Liver (tissue), 8 donors: ENCODE measurements at regions not wholly inside any gene's neighbourhood (a gene's known extent, or its start where the extent isn't known, plus 50 kb on each side); places are given as distances from the start of the nearest gene placed in this dataset.
"Not testable (repeated sequence)": the region's sequence is repeated elsewhere in the genome, so short reads cannot be mapped to it uniquely, and the experiment has no call there.

Experiments used
- DNase-seq: peaks from one replicate; pipeline ENCODE4 v3.0.0-alpha.2; 2017; ENCODE audit warnings: low spot score
- H3K27ac ChIP-seq, 2 donors: one replicate each; pipeline ENCODE4 v1.7.0; 2013; ENCODE audit warnings: inconsistent platforms in 2 of 2, low read length in 2 of 2, control low read depth in 1 of 2, low read depth in 1 of 2, mild to moderate bottlenecking in 1 of 2
- H3K27me3 ChIP-seq, 4 donors: one replicate each; pipeline versions ENCODE4 v1.6.1 to v1.7.0; 2013; ENCODE audit warnings: low read length in 3 of 4, inconsistent platforms in 1 of 4, mild to moderate bottlenecking in 1 of 4, moderate library complexity in 1 of 4; ENCODE audit not compliant: control insufficient read depth in 4 of 4, insufficient read depth in 4 of 4
- H3K36me3 ChIP-seq, 4 donors: one replicate each; pipeline versions ENCODE4 v1.6.1 to v1.7.0; 2013; ENCODE audit warnings: low read length in 3 of 4, mild to moderate bottlenecking in 3 of 4, low read depth in 1 of 4, moderate library complexity in 1 of 4; ENCODE audit not compliant: control insufficient read depth in 4 of 4, insufficient read depth in 3 of 4
- H3K4me1 ChIP-seq, 4 donors: one replicate each; pipeline versions ENCODE4 v1.6.1 to v1.7.0; 2013; ENCODE audit warnings: low read length in 3 of 4, mild to moderate bottlenecking in 3 of 4, moderate library complexity in 1 of 4; ENCODE audit not compliant: control insufficient read depth in 4 of 4, insufficient read depth in 4 of 4
- H3K4me3 ChIP-seq, 3 donors: one replicate each; pipeline versions ENCODE4 v1.6.1 to v1.7.0; 2013; ENCODE audit warnings: low read length in 3 of 3, control low read depth in 1 of 3, low read depth in 1 of 3, mild to moderate bottlenecking in 1 of 3
- H3K9ac ChIP-seq, 2 donors: one replicate each; pipeline ENCODE4 v1.7.0; 2013; ENCODE audit warnings: low read length in 2 of 2, mild to moderate bottlenecking in 2 of 2, moderate library complexity in 2 of 2, control low read depth in 1 of 2, low read depth in 1 of 2
- H3K9me3 ChIP-seq, 4 donors: one replicate each; pipeline versions ENCODE4 v1.6.1 to v1.7.0; 2013; ENCODE audit warnings: low read length in 3 of 4; ENCODE audit not compliant: control insufficient read depth in 4 of 4
- EGR1 ChIP-seq, 2 donors: IDR thresholded peaks; 2 replicates each; pipeline ENCODE4 v1.6.1; 2016 to 2018; ENCODE audit warnings: antibody characterized with exemption in 2 of 2, low read depth in 2 of 2
- FOXA1 ChIP-seq: IDR thresholded peaks from 2 replicates; pipeline ENCODE4 v1.6.1; 2016; ENCODE audit warnings: antibody characterized with exemption
- FOXA2 ChIP-seq: IDR thresholded peaks from 2 replicates; pipeline ENCODE4 v1.6.1; 2016; ENCODE audit warnings: antibody characterized with exemption
- GABPA ChIP-seq, 2 donors: IDR thresholded peaks in 1 of 2; conservative IDR thresholded peaks in 1 of 2; 2 replicates each; pipeline ENCODE4 v1.6.1; 2016; ENCODE audit warnings: antibody characterized with exemption in 2 of 2, mild to moderate bottlenecking in 1 of 2, moderate library complexity in 1 of 2
- HNF4A ChIP-seq, 2 donors: conservative IDR thresholded peaks; 2 replicates each; pipeline ENCODE4 v1.6.1; 2016; ENCODE audit warnings: antibody characterized with exemption in 2 of 2, mild to moderate bottlenecking in 2 of 2
- HNF4G ChIP-seq: IDR thresholded peaks from 2 replicates; pipeline ENCODE4 v1.6.1; 2016; ENCODE audit warnings: antibody characterized with exemption
- JUND ChIP-seq, 2 donors: IDR thresholded peaks; 2 replicates each; pipeline ENCODE4 v1.6.1; 2016; ENCODE audit warnings: antibody characterized with exemption in 2 of 2
- NR2F2 ChIP-seq: IDR thresholded peaks from 2 replicates; pipeline ENCODE4 v1.6.1; 2016; ENCODE audit warnings: antibody characterized with exemption
- RAD21 ChIP-seq, 2 donors: IDR thresholded peaks; 2 replicates each; pipeline ENCODE4 v1.6.1; 2016; ENCODE audit warnings: antibody characterized with exemption in 2 of 2, mild to moderate bottlenecking in 2 of 2
- RXRA ChIP-seq, 2 donors: IDR thresholded peaks; 2 replicates each; pipeline ENCODE4 v1.6.1; 2017 to 2018; ENCODE audit warnings: antibody characterized with exemption in 2 of 2, mild to moderate bottlenecking in 1 of 2
- SP1 ChIP-seq: IDR thresholded peaks from 2 replicates; pipeline ENCODE4 v1.6.1; 2018; ENCODE audit warnings: antibody characterized with exemption, mild to moderate bottlenecking
- TAF1 ChIP-seq: conservative IDR thresholded peaks from 2 replicates; pipeline ENCODE4 v1.6.1; 2016; ENCODE audit warnings: antibody characterized with exemption, mild to moderate bottlenecking
- YY1 ChIP-seq: IDR thresholded peaks from 2 replicates; pipeline ENCODE4 v1.6.1; 2016; ENCODE audit warnings: antibody characterized with exemption, mild to moderate bottlenecking
- WGBS: extraction: QIAGEN DNeasy Blood & Tissue Kit; methylation state at CpG from one replicate; pipeline ENCODE4 v1.1.7; 2013; 5-methylcytosine and 5-hydroxymethylcytosine counted together
- TF ChIP-seq, protein P1 (sequence below): IDR thresholded peaks from 2 replicates; pipeline ENCODE4 v1.6.1; 2016; ENCODE audit warnings: antibody characterized with exemption
- TF ChIP-seq, protein P2 (sequence below): IDR thresholded peaks from 2 replicates; pipeline ENCODE4 v1.6.1; 2016; ENCODE audit warnings: antibody characterized with exemption
- TF ChIP-seq, protein P3 (sequence below): IDR thresholded peaks from 2 replicates; pipeline ENCODE4 v1.6.1; 2016; ENCODE audit warnings: antibody characterized with exemption
- TF ChIP-seq, protein P4 (sequence below): fragments of 150-350 bp; IDR thresholded peaks from 2 replicates; pipeline ENCODE4 v1.5.1; 2017; ENCODE audit warnings: improper control_type of control experiment, low read depth, low read length; ENCODE audit not compliant: missing input control
- TF ChIP-seq, protein P5 (sequence below): IDR thresholded peaks from 2 replicates; pipeline ENCODE4 v1.6.1; 2016; ENCODE audit warnings: antibody characterized with exemption, mild to moderate bottlenecking
- donor health status: healthy.
- donor health status: healthy.
- donor health status: healthy.
- donor health status: healthy.
- donor health status: healthy.

DNA sequence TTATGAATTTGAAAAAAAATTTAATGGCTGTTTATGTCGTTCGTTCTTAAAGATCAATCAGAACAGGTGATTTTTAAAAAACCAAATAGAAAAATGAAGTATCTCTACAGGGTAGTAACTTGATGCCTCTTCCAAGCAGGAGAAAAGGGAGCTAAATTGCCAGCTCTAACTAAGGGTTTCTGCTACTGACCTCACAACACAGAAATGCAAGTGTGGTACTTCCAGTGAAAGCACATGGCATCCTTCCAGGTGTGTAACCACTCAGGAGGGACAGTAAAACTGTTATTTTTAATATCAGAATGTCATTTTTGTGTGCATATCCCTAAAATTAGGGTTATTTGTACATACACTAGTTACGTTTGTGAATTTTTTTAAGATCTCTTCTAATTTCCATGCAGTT lies 116.8 kb upstream of the ZCCHC13 start:
- Histone ChIP-seq H3K9ac (no peak overlapping the region), H3K27ac (no peak overlapping the region), H3K4me3 (no peak overlapping the region), H3K27me3 (no peaks in the 10 kb centered on the region), H3K9me3 (no peaks in the 10 kb centered on the region), H3K36me3 (no peaks in the 10 kb centered on the region), H3K4me1 (no peaks in the 10 kb centered on the region)
- WGBS = over 99% methylated on average over 3 of the region's 3 CpGs
- TF ChIP-seq GABPA (IDR thresholded peaks at IDR 0.05 in 1 of 2, conservative IDR thresholded peaks at IDR 0.05 in 1 of 2) (no peak), HNF4A (conservative IDR thresholded peaks at IDR 0.05) (no peak), YY1 (no peak), HNF4G (no peak), TAF1 (no peak), FOXA1 (no peak), NR2F2 (no peak), SP1 (no peak), FOXA2 (no peak), JUND (IDR thresholded peaks at IDR 0.05) (no peak), EGR1 (IDR thresholded peaks at IDR 0.05; ENCODE audit: low read depth in 2 of 2) (no peak), RXRA (IDR thresholded peaks at IDR 0.05) (no peak), RAD21 (IDR thresholded peaks at IDR 0.05) (no peak)
- TF ChIP-seq, protein P1, sequence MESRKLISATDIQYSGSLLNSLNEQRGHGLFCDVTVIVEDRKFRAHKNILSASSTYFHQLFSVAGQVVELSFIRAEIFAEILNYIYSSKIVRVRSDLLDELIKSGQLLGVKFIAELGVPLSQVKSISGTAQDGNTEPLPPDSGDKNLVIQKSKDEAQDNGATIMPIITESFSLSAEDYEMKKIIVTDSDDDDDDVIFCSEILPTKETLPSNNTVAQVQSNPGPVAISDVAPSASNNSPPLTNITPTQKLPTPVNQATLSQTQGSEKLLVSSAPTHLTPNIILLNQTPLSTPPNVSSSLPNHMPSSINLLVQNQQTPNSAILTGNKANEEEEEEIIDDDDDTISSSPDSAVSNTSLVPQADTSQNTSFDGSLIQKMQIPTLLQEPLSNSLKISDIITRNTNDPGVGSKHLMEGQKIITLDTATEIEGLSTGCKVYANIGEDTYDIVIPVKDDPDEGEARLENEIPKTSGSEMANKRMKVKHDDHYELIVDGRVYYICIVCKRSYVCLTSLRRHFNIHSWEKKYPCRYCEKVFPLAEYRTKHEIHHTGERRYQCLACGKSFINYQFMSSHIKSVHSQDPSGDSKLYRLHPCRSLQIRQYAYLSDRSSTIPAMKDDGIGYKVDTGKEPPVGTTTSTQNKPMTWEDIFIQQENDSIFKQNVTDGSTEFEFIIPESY = no peak
- TF ChIP-seq, protein P2, sequence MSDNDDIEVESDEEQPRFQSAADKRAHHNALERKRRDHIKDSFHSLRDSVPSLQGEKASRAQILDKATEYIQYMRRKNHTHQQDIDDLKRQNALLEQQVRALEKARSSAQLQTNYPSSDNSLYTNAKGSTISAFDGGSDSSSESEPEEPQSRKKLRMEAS = no peak
- TF ChIP-seq, protein P3, sequence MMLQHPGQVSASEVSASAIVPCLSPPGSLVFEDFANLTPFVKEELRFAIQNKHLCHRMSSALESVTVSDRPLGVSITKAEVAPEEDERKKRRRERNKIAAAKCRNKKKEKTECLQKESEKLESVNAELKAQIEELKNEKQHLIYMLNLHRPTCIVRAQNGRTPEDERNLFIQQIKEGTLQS = no peak
- TF ChIP-seq, protein P4, sequence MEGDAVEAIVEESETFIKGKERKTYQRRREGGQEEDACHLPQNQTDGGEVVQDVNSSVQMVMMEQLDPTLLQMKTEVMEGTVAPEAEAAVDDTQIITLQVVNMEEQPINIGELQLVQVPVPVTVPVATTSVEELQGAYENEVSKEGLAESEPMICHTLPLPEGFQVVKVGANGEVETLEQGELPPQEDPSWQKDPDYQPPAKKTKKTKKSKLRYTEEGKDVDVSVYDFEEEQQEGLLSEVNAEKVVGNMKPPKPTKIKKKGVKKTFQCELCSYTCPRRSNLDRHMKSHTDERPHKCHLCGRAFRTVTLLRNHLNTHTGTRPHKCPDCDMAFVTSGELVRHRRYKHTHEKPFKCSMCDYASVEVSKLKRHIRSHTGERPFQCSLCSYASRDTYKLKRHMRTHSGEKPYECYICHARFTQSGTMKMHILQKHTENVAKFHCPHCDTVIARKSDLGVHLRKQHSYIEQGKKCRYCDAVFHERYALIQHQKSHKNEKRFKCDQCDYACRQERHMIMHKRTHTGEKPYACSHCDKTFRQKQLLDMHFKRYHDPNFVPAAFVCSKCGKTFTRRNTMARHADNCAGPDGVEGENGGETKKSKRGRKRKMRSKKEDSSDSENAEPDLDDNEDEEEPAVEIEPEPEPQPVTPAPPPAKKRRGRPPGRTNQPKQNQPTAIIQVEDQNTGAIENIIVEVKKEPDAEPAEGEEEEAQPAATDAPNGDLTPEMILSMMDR = no peak
- TF ChIP-seq, protein P5, sequence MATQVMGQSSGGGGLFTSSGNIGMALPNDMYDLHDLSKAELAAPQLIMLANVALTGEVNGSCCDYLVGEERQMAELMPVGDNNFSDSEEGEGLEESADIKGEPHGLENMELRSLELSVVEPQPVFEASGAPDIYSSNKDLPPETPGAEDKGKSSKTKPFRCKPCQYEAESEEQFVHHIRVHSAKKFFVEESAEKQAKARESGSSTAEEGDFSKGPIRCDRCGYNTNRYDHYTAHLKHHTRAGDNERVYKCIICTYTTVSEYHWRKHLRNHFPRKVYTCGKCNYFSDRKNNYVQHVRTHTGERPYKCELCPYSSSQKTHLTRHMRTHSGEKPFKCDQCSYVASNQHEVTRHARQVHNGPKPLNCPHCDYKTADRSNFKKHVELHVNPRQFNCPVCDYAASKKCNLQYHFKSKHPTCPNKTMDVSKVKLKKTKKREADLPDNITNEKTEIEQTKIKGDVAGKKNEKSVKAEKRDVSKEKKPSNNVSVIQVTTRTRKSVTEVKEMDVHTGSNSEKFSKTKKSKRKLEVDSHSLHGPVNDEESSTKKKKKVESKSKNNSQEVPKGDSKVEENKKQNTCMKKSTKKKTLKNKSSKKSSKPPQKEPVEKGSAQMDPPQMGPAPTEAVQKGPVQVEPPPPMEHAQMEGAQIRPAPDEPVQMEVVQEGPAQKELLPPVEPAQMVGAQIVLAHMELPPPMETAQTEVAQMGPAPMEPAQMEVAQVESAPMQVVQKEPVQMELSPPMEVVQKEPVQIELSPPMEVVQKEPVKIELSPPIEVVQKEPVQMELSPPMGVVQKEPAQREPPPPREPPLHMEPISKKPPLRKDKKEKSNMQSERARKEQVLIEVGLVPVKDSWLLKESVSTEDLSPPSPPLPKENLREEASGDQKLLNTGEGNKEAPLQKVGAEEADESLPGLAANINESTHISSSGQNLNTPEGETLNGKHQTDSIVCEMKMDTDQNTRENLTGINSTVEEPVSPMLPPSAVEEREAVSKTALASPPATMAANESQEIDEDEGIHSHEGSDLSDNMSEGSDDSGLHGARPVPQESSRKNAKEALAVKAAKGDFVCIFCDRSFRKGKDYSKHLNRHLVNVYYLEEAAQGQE = no peak
- DNase-seq = no peak

DNA sequence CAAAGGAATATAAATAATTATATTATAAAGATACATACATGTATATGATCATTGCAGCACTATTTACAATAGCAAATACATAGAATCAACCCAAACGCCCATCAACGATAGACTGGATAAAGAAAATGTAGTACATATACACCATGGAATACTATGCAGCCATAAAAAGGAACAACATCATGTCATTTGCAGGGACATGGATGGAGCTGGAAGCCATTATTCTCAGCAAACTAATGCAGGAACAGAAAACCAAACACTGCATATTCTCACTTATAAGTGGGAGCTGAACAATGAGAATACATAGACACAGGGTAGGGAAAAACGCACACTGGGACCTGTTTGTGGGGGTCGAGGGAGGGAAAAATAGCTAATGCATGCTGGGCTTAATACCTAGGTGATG lies 120.9 kb upstream of the ZCCHC13 start:
- not testable (repeated sequence) for H3K27ac ChIP-seq, H3K27me3 ChIP-seq, H3K36me3 ChIP-seq, DNase-seq, H3K9ac ChIP-seq, H3K4me3 ChIP-seq, H3K9me3 ChIP-seq, H3K4me1 ChIP-seq
- 97% methylated on average over 4 of the region's 4 CpGs for WGBS

DNA sequence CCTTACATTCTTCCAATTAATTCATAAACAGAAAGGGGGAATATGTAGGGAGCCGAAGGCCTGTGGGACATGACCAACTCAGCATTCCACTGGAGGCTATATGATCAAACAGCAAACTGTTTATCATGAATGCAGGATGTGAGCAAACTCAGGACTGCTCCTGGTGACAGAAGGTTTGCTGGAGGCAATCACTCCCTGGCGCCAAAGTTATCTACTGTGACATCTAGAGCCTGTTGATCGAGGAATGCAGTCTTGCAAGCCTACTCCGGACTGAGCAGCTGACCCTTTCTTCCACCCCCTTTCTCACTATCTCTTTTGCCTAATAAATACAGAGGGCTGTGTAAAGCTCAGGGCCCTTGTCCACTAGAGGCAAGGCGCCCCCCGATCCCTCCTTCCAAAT lies 122.0 kb upstream of the ZCCHC13 start:
- DNase-seq, H3K27ac ChIP-seq, H3K27me3 ChIP-seq, H3K4me1 ChIP-seq, H3K9ac ChIP-seq, H3K4me3 ChIP-seq, H3K36me3 ChIP-seq, H3K9me3 ChIP-seq: not testable (repeated sequence)
- 97% methylated on average over 6 of the region's 6 CpGs for WGBS
